Uterus (tissue), 2 donors: ENCODE measurements at regions not wholly inside any gene's neighbourhood (a gene's known extent, or its start where the extent isn't known, plus 50 kb on each side); places are given as distances from the start of the nearest gene placed in this dataset.

Experiments used
- POLR2A ChIP-seq, 2 donors: fragments of 450-650 bp; IDR thresholded peaks; one replicate each; pipeline ENCODE4 v1.6.1; 2016; ENCODE audit warnings: antibody characterized with exemption in 2 of 2, mild to moderate bottlenecking in 1 of 2, moderate library complexity in 1 of 2
- TF ChIP-seq, protein P1 (sequence below), 4 experiments: fragments of 200-600 bp in 2 of 4; fragments of 450-650 bp in 2 of 4; sonication (generic) in 2 of 4; IDR thresholded peaks; one replicate each; pipeline ENCODE4 v1.5.1; 2016 to 2019; ENCODE audit warnings: antibody characterized with exemption in 4 of 4, mild to moderate bottlenecking in 2 of 4, moderate library complexity in 1 of 4

DNA sequence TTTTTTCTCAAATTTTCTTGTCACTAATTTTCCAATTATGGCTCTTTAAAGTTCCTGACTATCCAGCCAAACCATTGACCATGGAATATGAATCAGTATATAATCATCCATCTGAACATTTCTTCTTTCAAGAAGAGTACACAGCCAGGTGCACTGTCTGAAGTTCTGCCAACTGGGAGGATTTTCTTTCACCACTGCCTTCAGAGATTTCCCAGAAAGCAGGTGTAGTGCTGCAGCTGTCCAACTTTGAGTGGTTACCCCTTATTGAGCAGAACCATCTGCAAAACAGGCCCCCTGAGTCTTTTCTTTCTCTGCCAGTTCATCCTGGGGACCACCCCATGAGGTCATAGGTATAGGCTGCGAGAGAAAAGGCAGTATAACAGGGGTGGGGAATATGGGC lies 1213.2 kb downstream of the RAPGEF2 start:
- TF ChIP-seq, protein P1, sequence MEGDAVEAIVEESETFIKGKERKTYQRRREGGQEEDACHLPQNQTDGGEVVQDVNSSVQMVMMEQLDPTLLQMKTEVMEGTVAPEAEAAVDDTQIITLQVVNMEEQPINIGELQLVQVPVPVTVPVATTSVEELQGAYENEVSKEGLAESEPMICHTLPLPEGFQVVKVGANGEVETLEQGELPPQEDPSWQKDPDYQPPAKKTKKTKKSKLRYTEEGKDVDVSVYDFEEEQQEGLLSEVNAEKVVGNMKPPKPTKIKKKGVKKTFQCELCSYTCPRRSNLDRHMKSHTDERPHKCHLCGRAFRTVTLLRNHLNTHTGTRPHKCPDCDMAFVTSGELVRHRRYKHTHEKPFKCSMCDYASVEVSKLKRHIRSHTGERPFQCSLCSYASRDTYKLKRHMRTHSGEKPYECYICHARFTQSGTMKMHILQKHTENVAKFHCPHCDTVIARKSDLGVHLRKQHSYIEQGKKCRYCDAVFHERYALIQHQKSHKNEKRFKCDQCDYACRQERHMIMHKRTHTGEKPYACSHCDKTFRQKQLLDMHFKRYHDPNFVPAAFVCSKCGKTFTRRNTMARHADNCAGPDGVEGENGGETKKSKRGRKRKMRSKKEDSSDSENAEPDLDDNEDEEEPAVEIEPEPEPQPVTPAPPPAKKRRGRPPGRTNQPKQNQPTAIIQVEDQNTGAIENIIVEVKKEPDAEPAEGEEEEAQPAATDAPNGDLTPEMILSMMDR (IDR thresholded peaks at IDR 0.05): no peak
- TF ChIP-seq POLR2A (IDR thresholded peaks at IDR 0.05): no peak
